Erythroblast (primary cell): ENCODE measurements at regions not wholly inside any gene's neighbourhood (a gene's known extent, or its start where the extent isn't known, plus 50 kb on each side); places are given as distances from the start of the nearest gene placed in this dataset.

Experiments used
- GATA1 ChIP-seq: IDR thresholded peaks from 2 replicates; pipeline ENCODE4 v1.6.1; 2011; ENCODE audit warnings: low read depth, mild to moderate bottlenecking, control low read depth, low read length, moderate library complexity
- POLR2A ChIP-seq: IDR thresholded peaks from 2 replicates; pipeline ENCODE4 v1.6.1; 2011; ENCODE audit warnings: mild to moderate bottlenecking, low read length

DNA sequence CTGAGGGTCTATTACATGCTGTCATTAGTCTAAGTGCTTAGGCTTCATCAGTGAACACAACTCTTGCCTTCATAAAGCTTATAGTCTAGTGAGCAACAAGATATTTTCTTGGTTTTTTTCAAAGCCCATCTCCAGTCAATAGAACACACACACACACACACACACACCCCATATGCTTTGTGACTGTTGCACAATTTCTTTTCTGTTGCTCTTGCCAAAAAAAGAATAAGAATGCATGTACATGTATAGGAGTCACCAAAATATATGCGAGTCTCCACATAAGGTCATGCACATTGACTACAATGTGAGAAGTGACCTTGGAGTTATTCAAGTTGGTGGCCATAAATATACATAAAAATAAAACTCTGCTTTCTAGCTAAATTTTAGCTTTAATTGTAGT is 351.5 kb upstream of the TLE4 start:
- TF ChIP-seq POLR2A (no peak), GATA1 (no peak)
